IPS-NIHi7 (cell line): ENCODE measurements at regions not wholly inside any gene's neighbourhood (a gene's known extent, or its start where the extent isn't known, plus 50 kb on each side); places are given as distances from the start of the nearest gene placed in this dataset.
"Not testable (repeated sequence)": the region's sequence is repeated elsewhere in the genome, so short reads cannot be mapped to it uniquely, and the experiment has no call there.

ENCODE experiments used
- DNase-seq: peaks from one replicate; pipeline ENCODE4 v3.0.0; 2012; ENCODE audit warnings: mixed read lengths; ENCODE audit errors: extremely low spot score

DNA sequence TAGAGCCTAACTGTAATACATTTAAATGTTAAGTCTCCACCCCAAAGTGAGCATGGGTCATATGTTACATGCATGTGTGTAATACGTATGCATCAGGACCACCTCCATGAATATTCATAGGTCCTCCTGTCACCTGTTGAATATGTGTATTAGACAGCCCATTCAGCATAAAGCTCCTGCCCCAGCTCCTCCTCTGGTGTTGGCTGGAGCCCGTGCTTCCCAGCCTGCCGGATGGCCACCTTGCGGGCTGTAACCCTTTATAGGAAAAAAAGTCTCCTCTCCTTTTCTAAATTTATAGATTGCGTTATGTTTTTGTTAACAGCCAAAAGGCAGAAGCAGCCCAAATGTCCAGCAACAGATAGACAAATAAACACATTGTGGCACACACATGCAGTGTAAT is 299.5 kb downstream of the MED10 start:
- DNase-seq, result no peak

DNA sequence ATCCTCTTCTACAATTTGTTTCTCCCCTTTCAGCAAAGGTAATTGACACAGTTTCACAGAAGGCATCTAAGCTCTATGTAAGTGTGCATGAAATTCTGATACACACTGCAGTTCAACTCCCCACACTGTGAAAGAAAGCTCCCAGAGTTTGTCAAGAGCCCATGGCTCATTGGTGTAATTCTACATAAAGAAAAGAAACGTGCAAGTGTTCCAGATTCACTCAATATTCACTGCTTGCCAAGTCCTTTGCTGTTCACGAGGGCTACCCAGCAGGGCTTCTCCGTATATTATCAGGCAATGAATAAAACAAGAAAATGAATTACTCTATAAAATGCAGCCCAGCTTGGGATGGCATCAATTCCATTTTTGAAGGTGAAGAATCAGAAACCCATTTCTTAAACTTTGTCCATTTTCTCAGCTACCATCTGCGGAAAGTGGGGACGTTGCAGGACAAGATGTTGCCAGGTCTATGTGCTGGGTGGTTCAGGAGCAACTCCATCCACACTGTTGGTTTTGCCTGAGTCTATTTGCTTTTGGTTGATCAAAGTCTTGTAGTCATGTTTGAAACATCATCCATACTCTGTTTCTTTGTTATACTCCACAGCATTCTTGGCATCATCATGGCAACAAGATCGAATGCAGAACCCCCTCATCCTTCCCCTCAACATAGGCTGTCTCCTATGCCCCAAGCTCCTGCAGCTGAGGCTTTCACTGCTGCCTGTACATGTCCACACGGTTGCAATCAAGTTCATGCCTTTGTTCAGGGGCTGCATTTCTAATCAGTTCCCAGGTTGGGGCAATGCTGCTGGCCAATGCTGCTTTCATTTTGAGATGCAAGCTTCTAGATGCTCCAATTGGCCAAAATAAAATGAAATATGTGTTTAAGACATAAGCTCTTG is 301.8 kb downstream of the MED10 start:
- DNase-seq, result no peak

DNA sequence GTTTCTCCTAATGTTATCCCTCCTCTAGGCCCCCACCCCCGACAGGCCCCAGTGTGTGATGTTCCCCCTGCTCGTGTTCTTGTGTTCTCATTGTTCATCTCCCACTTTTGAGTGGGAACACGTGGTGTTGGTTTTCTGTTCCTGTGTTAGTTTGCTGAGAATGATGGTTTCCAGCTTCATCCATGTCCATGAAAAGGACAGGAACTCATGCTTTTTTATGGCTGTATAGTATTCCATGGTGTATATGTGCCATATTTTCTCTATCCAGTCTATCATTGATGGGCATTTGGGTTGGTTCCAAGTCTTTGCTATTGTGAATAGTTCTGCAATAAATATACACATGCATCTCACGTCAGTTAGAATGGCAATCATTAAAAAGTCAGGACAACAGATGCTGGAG is 305.9 kb downstream of the MED10 start:
- not testable (repeated sequence) for DNase-seq

DNA sequence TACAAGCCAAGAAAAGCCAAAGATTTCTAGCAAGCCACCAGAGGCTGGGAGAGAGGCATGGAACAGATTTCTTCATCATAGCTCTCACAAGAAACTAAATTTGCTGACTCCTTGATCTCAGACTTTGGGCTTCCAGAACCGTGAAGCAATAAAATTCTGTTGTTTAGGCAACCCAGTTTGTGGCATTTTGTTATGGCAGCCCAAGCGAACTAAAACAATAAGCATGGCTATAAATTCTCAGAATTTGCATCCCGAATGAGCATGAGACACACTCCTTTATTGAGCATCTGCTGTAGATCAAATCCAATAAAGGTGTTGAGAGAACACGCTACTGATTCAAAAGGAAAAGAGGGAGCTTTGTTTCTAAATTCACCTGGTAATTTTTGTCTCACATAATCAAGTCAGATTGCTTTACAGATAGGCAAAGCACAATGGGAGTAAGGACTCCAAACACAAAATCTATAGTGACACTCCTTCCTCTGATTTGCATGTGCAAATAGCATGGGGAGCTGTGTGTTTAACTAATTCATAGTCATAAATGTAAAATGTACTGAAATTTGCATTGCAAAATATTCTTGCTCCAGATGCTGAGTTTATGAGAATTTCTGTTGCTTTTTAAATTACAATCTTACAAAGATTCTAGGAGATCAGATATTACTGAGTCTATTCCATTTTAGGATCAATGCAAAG is 308.7 kb downstream of the MED10 start:
- DNase-seq, result no peak

DNA sequence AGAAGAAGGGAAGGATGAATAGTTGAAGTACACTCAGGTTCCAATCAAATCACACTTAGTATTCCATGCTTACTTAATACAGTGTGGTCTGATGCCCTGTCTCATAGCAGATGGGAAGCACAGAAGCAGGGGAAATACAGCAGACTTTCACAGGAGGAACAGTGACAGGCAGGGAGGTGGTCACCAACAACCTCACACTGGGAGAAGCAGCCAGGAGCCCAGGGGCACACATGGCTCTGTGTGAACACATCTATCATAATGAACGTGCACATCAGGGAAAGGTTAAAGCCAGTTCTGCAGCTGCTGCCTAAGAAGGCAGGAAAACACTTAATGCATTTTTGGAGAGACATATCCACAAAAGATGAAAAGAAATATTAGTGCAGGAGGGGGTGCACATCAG is 312.3 kb downstream of the MED10 start:
- no peak for DNase-seq

DNA sequence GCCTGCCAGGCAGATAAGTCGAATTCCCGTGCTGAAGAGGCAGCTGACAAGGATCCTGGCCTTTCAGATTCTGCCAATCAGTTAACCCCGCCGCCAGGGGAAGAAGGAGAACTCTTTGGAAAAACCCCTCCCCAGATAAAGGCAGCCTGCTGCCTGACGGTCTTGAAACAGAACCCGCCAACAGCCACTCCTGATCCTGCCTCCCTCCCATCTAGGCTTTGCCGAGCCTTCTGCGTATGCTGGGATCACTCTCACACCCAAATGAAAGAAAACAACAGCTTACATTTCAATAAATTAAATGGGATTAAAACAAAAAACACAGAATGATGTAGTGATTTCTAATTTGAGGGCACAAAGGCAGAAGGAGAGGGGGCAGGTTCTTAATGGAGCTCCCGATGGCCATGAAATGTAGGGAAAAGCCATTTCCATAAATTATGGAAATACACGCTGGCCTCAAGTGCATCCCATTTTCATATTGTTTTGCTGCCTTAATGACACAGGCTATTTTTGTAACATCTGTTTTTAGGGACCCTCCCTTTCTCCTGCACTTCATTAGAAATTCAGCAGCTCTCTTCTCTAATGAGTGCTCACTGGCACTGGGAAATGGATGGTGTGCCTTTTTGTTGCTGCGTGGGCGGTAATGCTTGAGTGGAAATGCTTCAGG is 319.1 kb downstream of the MED10 start:
- DNase-seq, result peak; percentile 28

DNA sequence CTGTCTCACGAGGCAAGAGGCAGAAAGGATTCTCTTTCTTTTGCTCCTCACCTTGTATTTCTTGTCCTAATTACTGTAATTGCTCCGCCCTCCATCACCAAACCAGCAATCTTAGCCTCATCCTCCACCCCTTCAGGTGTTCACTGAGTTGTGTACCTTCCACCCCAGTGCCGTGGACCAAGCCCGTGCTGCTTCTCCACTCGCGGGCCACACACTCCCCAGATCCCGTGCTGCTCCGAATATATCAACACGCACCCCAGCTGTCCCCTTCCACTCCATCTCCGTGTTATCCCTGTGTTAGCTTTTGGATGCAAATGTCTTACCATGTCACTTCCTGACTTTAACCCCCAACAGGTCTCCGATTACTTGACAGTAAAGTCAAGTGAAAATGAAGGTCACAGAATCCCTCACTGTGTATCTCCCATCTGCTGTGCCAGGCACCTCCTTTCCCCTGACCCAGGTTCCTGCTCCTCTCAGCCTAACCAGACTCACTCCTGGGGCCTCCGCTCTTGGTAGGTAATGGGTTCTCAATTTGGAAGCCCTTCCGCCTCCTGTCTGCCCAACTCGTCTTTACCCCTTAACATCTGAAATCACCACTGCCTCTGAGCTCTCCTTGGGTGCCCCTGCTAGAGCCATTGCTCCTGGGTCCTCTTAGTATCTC is 320.2 kb downstream of the MED10 start:
- DNase-seq, result no peak

DNA sequence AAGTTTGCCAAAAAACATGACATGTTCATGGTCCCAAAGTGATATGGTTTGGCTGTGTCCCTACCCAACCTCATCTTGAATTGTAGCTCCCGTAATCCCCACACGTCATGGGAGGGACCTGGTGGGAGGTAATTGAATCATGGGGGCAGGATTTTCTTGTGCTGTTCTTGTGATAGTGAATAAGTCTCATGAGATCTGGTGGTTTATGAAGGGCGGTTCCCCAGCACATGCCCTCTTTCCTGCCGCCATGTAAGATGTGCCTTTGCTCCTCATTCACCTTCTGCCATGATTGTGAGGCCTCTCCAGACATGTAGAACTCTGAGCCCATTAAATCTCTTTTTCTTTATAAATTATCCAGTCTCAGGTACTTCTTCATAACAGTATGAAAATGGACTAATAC is 322.1 kb downstream of the MED10 start:
- DNase-seq, result no peak

DNA sequence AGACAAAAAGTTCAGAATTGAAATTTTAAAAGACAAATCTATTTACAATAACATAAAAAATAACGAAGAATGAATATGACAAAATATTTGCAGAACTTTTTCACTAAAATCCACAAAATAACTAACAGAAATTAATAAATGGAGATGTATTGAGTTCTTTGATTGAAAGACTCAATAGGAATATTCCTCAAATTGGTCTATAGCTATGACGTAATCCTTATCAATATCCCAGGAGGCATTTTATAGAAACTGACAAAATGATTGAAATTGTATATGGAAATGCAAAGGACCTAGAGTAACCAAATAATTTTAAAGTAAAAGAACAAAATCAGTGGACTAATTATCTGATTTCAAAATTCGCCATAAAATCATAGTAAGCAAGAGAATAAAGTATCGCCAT is 328.7 kb downstream of the MED10 start:
- DNase-seq, result no peak

DNA sequence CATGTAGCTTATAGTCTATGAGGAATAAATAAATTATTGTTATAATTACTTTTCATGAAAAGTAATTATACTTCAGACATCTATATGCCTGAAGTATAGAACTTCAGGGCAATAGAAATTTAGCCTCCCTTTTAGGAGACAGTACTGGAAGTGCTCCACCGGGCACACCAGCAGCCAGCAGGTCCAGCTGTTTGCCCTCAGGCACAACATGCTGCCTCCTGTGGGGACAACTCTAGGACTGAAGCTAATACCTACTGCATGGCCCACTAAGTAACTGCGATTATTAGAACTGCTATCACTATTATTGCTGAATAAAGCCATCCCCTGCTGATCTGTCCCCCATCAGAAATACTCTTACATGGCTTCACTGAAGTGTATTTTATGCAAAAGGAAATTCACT is 329.6 kb downstream of the MED10 start:
- DNase-seq, result no peak

DNA sequence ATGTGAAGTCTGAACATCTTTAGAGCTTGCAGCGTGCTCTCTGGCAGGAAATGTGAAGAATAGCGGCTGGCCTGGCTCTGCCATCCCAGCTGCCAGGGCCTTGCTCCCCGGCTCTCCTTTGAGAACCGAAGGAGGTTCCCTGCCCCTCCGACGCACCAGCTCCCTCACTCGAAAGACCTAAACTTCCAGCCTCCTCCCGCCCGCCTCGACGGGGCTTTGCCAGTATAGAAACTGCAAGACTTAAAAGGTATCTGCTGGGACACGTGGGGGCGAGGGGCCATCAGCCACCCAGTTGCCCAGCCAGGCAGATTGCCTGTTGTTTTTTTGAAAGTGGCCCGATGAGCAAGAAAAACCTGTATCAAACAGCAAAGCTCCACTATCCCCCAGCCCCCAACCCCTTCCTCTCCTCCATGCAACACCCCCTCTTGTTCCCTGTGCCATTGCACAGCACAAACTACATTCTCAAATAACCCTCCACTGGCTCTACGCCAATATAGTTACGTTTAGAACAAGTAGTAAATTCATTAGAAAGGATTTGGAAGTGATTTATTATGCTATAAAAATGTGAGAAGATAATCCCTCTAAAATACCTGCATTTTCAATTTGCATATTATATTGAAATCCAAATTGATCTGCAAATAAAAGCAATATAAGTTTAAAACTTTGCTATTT is 331.9 kb downstream of the MED10 start:
- no peak for DNase-seq

DNA sequence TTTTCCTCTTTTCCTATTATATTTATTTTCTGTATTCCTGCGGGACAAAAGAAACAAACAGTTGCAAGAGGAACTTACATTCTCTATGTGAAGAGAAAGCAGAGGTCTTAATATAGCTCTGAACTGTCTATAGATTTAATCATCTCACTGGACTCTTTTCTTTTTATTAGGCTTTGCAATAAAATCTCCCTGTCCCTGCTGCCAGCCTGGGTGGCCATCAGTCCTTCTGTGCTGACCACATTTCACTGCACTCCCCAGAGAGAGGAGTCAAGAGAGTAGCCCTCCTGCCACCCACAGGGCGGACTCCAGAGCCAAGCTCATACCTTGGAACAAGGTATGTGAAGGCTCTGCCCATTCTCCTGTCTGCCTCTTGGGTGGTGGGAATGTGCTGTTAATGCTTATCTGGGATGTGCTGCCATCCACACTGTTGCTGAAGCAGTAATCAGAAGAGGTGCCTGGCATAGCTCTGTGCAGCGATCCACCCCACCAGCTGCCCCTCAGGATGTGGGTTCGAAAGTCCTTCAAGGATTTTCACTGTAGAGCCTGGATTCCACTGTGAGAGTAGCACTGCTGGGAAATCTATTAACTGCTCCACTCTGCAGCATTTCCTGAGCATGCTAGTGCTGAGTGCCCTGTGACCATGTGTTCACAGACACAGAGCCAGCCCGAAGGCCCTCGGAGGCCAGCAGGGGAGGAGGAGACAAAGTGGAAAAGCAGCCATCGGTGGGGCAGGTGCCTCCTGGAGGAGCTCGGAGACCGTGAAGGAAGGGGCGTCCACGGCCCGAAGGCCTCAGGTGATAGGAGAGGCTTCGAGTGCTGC is 334.6 kb downstream of the MED10 start:
- no peak for DNase-seq

DNA sequence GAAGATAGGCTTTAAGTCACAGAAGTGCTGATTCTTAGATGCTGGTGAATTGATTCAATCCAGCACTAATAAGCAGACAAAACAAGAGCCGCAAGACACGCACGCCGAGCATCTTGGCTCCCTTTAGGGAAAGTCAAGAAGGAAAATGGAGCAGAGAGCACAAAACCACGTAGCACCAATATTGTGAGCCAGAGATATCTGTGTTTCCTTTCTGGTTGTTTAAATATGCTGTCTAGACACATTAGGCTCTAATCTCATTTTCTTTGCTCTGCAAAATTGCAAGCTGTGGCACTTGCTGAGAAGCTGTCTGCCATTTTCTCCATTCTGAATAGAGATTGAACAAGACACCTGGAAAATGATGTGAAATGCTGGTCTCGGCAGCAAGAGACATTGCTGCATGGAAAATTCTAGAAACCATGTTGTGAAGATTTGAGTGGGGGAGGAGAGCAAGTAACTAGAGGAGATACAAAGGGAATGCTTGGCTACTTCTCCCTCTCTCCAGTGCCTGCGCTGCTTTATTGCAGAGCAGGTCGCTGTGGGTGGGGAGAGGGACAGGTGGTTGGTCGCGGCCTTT is 336.3 kb downstream of the MED10 start:
- DNase-seq, result no peak

DNA sequence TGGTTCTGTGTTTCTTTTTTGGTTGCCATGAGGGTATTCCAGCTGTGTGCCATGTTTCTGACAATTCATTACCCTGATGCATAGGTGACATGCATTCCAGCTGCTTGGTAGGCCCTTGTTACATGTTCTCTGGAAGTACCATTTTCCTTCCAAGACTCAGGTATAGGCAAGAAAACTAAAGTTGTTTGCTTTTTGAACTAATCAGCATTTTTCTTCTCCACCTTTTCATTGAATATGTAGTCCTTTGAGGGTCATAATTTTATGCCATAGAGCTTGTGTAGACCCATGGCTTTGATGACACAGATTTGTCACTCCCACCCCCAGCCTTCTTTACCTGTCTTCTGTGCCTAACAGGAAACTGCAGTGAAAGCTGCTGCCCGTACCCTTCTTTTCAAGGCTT is 339.2 kb downstream of the MED10 start:
- no peak for DNase-seq

DNA sequence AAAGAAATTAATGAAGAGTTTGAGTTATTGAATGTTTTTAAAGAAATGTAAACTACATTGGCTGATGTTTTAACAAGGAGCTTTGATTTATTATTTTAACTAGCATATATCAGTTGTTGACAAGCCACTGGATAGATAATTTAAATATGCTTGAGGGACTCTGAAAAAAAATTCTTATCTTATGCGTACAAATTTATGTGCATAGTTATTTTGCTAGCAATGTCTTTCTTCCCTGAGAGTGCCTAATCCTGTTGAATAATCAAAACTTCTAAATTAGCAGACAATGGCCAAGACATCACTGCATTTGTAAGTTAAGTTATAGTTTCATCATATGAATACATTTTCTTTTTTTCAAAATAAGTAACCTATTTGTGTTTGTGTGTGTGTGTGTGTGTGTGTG is 342.3 kb downstream of the MED10 start:
- DNase-seq, result no peak

DNA sequence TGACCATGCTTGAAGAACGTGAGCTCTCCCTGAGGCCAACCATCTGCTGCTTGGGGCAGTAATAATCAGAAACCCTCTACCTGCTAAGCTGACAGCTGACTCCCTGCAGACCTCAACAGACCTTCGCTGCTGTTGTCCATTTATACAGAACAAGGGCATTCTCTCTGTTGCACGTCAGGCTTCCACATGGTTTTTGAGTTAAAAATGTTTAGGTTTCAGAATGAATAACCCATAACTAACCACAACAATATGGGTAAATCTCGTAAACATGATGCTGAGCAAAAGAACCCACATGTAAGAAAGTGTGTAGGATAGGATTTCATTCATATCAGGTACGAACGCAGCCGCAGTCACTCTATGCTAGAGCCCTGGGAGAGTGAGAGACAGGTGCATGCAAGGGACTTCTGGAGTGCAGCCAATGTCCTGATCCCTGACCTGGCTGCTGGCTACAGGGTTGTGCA is 348.5 kb downstream of the MED10 start:
- DNase-seq, result no peak

DNA sequence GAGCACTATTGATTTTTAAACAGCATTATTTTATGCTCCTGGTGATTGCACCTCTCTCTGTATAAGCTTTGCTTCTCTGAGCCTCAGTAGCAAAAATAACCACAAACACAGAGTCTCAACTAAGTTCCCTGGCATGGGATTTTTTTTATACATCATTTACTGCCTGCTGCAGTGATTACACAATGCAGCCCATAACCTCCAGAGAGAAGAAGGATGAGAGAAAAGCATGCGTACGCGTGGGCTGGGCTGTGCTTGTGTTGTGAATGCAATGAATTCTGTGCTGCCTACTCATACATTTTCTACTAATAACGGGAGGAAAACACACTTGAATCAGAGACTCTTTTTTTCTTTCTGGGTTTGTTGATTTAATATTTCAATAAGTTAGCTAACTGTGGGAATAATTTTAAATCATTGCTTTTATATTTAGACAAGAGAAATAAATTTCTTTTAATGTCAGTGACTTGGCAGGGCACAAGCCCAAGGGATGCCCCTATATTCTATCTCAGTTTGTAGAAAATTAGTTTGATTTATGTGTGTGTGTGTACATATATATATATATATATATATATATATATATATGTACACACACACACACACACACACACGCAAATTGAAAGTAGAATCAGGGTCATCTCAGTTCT is 351.5 kb downstream of the MED10 start:
- DNase-seq, result no peak

DNA sequence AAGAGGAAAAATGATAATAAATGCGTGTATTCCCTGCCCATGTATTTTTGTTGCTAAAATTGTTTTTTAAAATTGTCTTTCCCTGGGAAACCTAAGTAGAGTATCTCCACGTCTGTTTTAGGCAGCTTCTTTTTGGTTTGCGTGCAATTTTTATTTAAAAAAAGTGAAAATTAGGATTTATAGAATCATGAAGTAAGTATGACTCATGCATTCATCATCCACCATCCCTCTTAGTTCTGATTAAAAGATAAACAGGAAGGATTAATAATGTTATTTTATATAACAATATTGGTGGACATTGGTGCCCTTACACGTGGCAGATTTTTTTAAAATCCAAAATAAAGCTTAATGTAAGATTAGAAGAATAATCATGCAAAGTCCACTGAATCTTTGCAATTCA is 358.7 kb downstream of the MED10 start:
- no peak for DNase-seq

DNA sequence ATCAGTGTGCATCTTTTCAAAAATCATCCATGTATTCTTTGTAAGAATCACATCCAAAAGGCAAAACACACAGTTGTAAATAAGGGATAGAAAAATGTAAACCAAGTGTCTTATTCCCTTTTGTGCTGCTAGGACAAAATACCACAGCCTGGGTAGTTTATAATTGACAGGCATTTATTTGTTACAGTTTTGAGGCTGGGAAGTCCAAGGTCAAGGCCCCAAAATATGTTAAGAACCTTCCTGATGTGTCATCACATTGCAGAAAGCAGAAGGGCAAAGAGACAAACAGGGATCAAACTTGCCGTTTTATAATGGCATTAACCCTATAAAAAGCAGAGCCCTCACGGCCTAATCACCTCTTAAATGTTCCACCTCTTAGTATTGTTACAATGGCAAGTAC is 364.8 kb downstream of the MED10 start:
- DNase-seq, result no peak

DNA sequence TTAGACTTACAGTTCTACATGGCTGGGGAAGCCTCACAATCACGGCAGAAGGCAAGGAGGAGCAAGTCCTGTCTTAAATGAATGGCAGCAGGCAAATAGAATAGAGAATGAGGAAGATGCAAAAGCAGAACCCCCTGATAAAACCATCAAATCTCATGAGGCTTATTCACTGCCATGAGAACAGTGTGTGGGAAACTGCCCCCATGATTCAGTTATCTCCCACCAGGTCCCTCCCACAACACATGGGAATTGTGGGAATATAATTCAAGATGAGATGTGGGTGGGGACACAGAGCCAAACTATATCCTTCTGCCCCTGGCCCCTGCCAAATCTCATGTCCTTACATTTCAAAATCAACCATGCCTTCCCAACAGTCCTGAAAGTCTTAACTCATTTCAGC is 367.1 kb downstream of the MED10 start:
- DNase-seq, result no peak
